HG03159 (cell line): ENCODE measurements at regions not wholly inside any gene's neighbourhood (a gene's known extent, or its start where the extent isn't known, plus 50 kb on each side); places are given as distances from the start of the nearest gene placed in this dataset.

Experiments
- ATAC-seq: cut with Tn5 transposase; IDR thresholded peaks from one replicate; pipeline ENCODE4 v1.9.1; 2021; ENCODE audit warnings: mild to moderate bottlenecking, moderate library complexity; ENCODE audit not compliant: unreplicated experiment

DNA sequence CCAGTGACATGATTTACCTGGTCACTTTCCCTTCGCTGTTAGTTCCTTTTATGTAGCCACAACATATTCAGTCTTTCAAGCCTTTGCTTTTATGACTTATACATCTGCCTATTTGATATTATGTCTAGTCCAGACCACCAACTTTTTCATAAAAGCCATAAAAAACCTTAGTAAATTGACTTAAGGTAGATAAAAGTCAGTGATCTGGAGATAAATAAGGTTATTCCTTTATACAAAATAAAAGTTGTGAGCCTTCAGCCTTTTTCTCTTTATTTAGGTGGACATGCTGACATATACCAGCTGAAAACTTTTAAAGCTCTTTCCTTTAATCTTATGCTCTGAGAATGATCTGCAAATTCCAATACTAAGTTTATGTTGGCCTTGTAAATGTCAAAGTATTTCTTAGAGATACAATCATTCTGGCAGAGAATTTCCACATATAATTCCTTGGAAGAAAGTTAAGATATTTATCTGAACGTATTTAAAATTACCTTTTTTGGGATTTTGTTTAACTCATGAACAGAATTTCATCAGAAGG is 690.4 kb upstream of the CHORDC1 start:
- ATAC-seq = no peak

DNA sequence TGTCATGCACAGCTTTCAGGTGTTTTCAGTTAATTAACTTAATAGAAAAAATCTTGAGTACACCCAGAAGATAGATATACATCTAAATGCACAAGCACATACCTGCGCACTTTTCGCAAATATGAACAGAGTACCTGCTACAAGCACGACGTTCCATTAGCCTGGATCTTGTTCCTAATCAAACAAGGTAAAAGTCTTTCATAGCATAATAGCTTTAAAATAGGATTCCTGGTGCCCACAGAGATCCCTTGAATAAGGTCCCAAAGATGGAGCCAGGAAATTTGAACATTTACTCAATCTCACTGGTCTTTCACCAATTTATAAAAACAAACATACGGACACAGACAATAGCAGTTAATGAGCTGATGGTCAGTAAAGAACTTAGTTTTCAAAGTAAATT is 689.8 kb upstream of the CHORDC1 start:
- no peak for ATAC-seq

DNA sequence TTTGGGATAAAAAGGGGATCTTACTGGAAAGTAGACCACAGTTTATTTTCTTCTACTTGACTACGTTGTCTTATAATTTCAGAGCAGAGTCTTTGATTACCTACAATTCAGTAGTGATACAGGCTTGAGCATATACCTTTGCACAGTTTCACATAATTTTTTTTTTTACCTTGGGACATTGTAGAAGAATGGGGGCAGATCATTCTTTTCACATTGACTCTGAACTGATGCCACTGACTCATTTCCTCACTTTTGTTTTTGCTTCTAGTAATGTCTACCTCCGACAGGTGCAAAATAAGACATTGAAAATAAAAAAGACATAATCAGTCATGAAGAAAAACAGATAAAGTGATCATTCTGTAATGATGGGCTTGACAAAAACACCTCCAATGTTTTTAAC is 688.3 kb upstream of the CHORDC1 start:
- ATAC-seq = no peak

DNA sequence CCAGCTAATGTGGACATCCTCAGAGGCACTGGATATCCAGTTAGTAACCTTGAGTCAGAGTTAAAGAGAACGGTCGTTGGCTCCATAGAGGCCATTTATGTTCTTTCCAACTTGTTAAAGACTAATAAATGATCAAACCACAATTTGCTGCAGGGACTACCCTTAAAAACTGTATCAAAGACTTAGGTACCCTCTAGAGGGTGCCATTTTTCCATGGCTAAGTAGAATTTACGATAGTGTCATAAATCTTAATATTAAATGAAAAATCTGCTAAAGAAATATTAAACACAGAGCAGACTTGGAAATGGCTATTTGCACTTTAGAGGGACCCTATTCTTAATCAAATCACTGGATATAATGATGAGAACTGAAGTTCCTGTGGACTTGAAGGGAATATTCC is 685.2 kb upstream of the CHORDC1 start:
- ATAC-seq = no peak

DNA sequence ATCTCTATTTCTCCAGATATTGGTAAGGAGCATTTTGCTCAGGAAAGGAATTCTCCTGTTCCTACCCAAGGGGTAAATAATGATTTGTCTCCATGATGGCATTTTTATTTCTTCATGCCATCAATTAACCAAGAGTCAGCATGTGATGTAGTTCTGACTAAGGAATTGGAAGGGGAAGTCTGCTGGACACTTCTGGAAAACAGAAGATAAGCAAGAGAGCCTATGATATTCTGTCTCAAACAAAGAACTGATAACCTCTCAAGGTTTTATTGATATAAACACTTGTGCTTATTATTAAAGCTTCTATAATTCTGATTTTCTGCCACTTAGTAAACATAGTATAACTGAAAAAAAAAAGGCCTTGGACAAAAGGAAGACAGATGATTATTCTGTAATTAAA is 673.0 kb upstream of the CHORDC1 start:
- no peak for ATAC-seq

DNA sequence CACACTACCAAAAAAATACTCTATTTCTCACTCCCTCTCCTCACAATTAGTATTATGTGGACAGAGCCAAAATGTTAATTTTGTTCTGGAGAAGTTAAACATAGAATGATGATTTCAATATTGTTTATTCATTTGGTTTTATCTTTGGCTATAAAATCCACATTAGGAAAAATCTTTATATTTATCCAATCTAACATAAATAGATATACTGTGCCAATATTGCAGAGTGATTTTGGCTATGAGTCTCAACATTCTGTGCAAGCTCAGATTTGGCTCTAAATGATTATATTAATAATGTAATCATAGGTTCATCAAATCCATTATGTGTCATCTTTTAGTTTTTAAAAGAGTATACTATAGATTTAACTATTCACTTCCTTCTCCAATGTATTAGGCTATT is 667.5 kb upstream of the CHORDC1 start:
- ATAC-seq = no peak

DNA sequence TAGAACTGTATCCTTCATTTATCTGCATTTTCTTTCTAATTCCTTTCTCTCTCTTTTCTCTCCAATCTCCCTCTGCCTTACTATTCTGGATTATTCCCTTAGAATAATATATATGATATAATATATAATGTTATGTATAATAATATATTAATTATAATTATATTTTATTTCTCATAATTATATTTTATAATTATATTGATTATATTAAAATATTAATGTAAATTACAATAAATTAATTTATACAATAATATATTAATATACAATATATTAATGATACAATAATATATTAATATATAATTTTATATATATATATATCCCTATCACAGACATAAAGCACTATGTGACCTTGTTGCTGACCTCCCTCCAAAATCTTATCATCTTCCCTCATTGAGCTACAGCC is 661.3 kb upstream of the CHORDC1 start:
- ATAC-seq = no peak

DNA sequence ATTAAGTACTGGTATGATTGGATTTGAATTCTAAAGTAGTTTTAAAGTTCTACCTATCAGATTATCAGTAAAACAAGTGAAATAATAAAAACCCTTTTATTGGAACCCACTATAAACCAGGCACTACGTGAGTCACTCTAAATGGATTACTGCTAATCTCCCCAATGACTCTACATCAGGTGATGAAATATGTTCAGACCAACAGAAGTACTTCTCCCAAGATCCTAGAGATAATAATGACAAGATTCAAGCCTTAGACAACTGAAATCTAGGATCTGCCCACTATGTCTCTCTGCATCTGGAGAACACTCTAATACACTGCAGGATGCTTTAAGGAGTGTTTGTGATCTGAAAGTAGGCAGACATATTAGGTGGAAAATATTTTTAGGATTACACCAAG is 652.1 kb upstream of the CHORDC1 start:
- ATAC-seq = no peak

DNA sequence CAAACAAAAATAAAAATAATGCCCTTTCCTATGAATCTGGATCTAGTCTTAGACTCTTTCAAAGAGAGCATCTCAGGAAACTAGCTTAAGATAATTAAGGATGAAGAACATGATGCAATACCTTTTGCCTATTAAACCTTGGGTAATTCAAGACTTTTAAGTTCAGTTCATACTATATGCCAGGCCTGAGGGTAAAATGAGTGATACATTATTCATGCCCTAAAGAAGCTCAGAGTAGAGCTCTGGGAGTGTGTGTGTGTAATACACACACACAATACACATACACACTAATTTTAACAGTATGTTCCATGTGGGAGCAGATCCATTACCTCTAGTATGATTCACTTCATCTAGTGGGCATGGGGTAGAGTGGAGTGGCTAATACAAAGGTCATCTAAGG is 651.4 kb upstream of the CHORDC1 start:
- ATAC-seq = no peak

DNA sequence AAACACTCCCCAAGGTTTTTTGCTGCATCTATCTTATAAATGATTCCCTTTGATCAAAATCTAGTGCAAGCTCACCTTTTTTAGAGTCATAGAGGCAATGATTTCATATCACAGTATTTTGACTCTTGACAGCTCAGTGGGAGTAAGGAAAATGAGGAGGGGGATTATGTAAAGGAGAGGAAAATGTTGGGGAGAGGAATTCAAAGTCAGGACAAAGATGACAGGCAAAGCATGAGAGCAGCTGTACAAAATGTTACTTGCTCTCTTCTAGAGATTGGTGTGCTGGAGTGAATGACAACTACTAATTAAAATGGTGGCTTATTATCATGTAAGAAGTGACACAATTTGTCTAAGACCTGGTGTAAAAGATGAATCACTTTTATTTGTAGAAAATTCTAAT is 644.6 kb upstream of the CHORDC1 start:
- no peak for ATAC-seq

DNA sequence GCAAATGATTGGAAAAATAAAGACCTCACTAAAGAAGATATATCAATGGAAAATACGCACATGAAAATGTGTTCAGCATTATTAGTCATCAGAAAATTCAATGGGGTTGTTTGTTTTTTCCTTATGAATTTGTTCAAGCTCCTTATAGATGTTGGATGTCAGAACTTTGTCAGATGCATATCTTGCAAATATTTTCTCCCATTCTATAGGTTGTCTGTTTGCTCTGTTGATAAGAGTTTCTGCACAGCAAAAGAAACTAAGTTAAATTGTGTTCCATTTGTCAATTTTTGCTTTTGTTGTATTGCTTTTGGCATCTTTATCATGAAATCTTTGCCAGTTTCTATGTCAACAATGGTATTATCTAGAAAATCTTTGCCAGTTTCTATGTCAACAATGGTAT is 633.9 kb upstream of the CHORDC1 start:
- no peak for ATAC-seq

DNA sequence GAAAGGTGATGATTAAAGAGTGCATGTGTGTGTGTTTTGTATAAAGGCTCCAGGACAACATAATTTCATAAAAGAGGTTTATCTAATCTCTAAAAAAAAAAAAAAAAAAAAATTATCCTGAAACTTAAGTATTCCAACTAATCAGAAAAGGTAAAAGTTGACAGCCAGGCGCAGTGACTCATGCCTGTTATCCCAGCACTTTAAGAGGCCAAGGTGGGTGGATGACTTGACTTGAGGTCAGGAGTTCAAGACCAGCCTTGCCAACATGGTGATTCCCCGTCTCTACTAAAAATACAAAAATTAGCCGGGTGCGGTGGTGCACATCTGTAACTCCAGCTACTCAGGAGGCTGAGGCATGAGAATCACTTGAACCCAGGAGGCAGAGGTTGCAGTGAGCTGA is 632.7 kb upstream of the CHORDC1 start:
- no peak for ATAC-seq

DNA sequence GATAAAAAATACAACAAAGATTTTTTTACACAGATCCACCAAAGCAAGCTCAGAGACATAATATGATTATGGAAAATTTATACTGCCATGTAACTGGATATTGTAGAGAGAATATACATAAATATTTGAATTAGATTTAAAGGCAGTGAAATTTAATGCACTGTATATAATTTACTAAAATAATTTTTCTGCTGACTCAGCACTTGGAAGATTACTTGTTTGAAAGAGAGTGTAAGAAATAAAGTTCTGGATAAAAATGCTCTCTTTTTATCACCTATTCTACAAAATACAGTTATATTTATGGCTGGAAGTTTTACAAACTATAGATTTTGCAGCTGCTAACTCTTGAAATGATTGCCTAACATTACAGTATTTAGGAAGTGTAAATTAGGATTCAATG is 628.3 kb upstream of the CHORDC1 start:
- no peak for ATAC-seq

DNA sequence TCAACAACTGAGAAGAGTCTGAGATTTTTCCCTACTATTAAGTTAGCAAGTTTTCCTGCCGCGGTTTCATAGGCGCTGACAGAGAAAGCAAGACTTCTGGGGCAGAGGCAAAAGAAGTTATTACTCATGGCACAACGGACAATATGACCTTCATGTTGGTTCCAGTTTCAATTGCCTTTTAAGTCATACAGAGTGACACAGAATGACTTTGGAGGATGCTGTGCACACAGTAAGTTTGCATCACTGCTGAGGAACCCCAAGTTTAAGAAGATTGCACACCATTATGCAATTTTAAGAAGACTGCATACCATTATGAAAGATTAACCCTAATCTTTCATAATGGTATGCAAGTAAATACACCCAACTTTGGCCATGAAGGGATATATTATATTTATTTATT is 626.5 kb upstream of the CHORDC1 start:
- ATAC-seq = no peak

DNA sequence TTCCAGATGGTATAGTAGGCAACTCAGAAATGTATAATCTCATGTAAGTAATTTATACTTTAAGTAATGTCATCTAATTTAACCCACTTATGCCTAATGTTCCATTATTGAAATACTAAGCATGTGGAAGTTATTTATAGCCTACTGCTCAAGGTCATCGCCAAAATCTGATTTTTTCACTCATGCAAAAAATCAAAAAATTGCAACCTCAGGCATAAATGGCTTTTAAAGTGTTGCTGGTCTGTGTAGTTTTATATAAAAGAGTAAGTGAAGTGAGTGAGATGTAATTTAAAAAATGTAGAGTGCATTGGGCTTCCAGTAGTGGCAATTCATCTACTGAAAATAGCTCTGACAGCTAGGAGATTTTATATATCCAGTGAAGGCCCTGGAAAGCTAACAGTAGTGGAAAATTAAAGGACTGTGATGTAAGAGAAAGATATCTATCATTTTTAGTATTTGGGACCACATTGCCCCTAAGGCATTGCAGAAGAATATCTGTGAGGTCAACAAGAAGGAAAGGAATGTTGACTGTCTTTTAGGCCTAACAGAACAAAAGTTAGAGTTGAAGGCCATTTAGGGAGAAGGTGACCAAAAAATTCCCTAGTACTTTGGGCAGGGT is 624.5 kb upstream of the CHORDC1 start:
- no peak for ATAC-seq

DNA sequence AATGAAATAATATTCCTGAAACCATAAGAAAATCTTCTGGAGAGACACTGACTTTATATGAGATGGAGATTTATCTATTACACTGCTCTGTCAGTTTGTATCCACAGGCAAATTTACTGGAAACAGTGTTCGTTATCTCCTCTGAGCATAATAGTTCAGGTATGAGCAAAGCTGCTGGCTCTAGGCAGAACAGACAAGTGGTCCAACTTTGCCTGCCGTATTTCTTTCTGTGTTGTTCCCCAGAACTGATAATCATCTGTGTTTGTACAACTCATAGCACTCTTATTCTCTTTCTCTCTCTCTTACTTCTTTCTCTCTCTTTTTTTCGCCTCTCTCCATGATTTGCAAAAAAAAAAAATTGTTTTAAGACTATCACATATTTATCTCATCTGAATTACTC is 623.8 kb upstream of the CHORDC1 start:
- ATAC-seq = no peak

DNA sequence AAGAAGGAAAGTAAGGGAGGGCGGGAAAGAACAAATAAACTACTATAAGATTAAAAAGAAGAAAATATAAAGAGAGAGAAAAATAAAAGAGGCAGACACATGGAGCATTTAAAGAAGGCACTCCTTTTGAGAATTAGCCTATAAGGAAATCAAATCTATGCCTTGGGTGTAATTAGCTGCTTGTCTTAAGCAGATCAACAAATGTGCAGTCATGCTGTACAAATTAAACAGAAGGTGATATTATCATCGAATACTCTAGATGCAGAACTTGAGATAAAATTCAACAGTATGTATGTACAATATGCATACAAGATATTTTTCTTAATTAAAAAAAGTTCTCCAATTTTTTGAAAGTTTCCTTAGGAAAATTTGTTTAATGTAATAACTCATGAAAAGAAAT is 623.0 kb upstream of the CHORDC1 start:
- no peak for ATAC-seq

DNA sequence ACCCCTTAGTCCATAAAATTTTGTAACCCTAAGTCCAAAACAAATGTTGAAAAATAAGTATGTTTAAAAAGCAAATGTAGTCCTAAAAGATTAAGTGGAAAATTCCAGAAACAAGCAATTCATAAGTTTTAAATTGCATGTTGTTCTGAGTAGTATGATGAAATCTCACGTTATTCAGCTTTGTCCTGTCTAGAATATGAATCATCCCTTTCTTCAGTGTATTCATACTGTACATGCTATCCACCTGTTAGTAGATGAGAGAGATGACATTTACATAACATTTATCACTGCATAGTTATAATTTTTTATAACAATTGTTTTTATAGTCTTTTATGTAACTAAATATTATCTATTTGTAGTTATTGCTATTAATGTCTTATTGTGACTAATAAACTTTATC is 622.3 kb upstream of the CHORDC1 start:
- ATAC-seq = no peak

DNA sequence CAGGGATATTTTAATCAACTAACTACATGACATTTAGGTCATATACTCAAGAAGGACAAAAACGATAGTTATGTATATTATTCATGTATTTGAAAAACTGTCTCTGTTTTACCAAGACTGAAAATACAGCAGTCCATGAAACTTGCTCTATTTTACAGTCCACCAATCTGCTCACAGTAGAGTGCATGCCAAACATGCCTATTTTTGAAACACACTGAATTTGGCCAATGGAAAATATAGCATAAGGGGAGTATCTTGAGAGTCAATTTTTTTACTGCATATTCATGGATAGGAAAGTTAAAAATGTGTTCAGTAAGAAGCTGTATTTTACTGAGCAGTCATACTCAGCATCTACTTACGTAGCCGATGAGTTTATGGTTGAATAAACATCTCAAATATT is 621.2 kb upstream of the CHORDC1 start:
- no peak for ATAC-seq

DNA sequence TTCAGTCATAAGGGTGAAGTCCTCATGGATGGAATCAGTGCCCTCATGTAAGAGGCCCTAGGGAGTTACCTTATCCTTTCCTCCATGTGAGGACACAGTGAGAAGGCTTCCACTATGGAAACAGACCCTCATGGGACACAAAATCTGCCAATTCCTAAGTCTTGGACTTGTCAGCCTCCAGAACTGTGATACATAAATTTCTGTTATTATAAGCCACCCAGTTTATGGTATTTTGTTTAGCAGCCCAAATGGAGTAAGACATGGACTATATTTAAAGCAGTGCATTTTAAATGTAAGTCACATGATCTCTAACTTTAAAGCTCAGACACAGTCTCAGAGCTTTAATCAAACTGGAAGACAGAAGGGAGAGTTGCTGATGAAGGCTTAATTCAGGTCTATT is 619.8 kb upstream of the CHORDC1 start:
- ATAC-seq = no peak

DNA sequence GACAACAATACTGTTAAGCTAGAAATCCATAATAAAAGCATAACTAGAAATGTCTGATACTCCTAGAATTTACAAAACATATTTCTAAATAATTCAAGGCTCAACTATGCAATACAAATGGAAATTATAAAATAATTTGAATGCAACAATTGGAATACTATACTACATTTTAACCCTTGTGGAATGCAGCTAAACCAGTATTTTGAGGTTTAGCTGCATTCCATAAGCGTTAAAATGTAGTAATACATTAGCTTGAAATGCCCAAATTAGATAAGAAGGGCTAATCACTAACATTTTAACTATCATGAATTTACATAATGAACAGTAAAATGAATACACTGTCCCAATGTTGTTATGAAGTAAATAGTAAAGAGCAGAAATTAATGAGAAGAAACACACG is 617.2 kb upstream of the CHORDC1 start:
- no peak for ATAC-seq

DNA sequence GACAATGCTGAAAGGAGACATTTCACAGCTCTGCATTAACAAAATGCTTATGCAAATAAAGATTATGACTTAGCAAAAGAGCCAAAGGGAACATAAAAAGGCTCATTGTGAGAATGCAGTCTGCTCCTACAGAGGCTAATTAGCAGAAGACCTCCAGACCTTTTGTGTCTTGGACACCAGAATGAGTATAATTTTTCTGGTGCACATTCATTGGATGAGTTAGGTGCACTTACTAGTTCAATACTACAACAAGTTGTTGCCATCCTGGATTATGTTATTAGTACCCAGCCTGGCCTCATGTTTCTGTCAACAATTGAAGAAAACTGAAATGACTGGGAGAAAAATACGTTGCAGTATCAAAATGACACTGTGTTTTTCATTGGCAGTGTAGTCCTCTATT is 613.2 kb upstream of the CHORDC1 start:
- no peak for ATAC-seq

DNA sequence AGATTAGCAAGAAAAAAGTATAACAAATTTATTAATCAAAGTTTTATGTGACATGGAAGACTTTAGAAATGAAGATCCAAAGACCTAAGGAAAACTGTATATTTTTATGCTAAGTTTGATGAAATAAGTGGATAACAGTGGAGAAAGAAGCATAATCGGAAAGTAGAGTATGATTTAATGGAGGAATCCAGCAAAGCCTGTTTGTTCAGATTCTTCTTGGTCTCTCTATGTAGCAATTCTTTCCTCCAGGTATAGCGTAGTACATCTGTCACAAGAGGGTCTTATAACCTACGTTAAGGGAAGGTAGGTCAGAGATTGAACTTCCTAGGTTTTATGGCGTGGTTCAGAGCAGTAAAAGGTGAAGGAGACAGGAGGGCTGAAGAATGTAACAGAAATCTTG is 600.6 kb upstream of the CHORDC1 start:
- ATAC-seq = no peak
